ENCODE measurements at regions not wholly inside any gene's neighbourhood (a gene's known extent, or its start where the extent isn't known, plus 50 kb on each side); places are given as distances from the start of the nearest gene placed in this dataset.
A peak's percentile ranks its signal among the peaks of the same experiment; 100 is the strongest.

GRCh38 chr6:21747441-21747840, 153.9 kb downstream of the SOX4 start:
- no peak overlapping the region for H3K27ac ChIP-seq (ENCODE audit: low read depth, low read length)
- no peak overlapping the region for H3K23ac ChIP-seq (ENCODE audit: low read length)
- H2AFZ ChIP-seq (ENCODE audit: insufficient read depth, low read length, poor library complexity): no peak overlapping the region
- H3K27me3 ChIP-seq (ENCODE audit: insufficient read depth, low read length): no peaks in the 10 kb centered on the region
- H2BK5ac ChIP-seq (ENCODE audit: low read depth, low read length, poor library complexity): no peak overlapping the region
- peaks cover 2% of the 10 kb centered on the region for H3K79me2 ChIP-seq (ENCODE audit: control insufficient read depth, insufficient read depth, low read length, poor library complexity)
- no peak overlapping the region for H3K4me3 ChIP-seq (ENCODE audit: low read depth, low read length)
- H2BK120ac ChIP-seq (ENCODE audit: insufficient read depth, low read length, poor library complexity): no peak overlapping the region
- no peak overlapping the region for H4K12ac ChIP-seq (ENCODE audit: low read depth, low read length)
- H3K36me3 ChIP-seq (ENCODE audit: control insufficient read depth in 1 of 2, insufficient read depth in 2 of 2, low read length in 2 of 2): peaks cover 2 to 3% of the 10 kb centered on the region in 2 experiments
- DNase-seq: no peak
- no peaks in the 10 kb centered on the region for H3K9me3 ChIP-seq (ENCODE audit: insufficient read depth, low read depth, low read length)
- no peak overlapping the region for H3K18ac ChIP-seq (ENCODE audit: low read length)
- H3K4me2 ChIP-seq (ENCODE audit: low read length): no peak overlapping the region
- H4K8ac ChIP-seq (ENCODE audit: low read depth, low read length): no peak overlapping the region
- H2BK12ac ChIP-seq (ENCODE audit: low read length): no peak overlapping the region
- H2AK5ac ChIP-seq (ENCODE audit: low read length): no peak overlapping the region
- 100% methylated on average over 1 of the region's 4 CpGs for WGBS (ENCODE audit: extremely low coverage, insufficient coverage, insufficient read length)
- no peak overlapping the region for H3K4ac ChIP-seq (ENCODE audit: low read depth, low read length)
- no peak overlapping the region for H3K9ac ChIP-seq (ENCODE audit: low read length)
- no peak overlapping the region for H3K14ac ChIP-seq (ENCODE audit: low read length)
- peaks cover 9% of the 10 kb centered on the region for H3K79me1 ChIP-seq (ENCODE audit: low read length)
- peaks cover 4 to 7% of the 10 kb centered on the region in 2 experiments for H3K4me1 ChIP-seq (ENCODE audit: control insufficient read depth in 1 of 2, insufficient read depth in 2 of 2, low read length in 2 of 2)
- H4K91ac ChIP-seq (ENCODE audit: low read depth, low read length): no peak overlapping the region

GRCh38 chr6:21748343-21749056, 154.9 kb downstream of the SOX4 start:
- Histone ChIP-seq H3K4me1 (ENCODE audit: control insufficient read depth in 1 of 2, insufficient read depth in 2 of 2, low read length in 2 of 2) (peaks cover 4 to 7% of the 10 kb centered on the region in 2 experiments), H2AFZ (ENCODE audit: insufficient read depth, low read length, poor library complexity) (no peak overlapping the region), H2BK120ac (ENCODE audit: insufficient read depth, low read length, poor library complexity) (peak overlapping the region; percentile 71), H3K79me1 (ENCODE audit: low read length) (peaks cover 10% of the 10 kb centered on the region), H4K8ac (ENCODE audit: low read depth, low read length) (no peak overlapping the region), H3K23ac (ENCODE audit: low read length) (no peak overlapping the region), H3K9ac (ENCODE audit: low read length) (no peak overlapping the region), H3K18ac (ENCODE audit: low read length) (no peak overlapping the region), H3K4me2 (ENCODE audit: low read length) (no peak overlapping the region), H3K27ac (ENCODE audit: low read depth, low read length) (no peak overlapping the region), H4K12ac (ENCODE audit: low read depth, low read length) (no peak overlapping the region), H2AK5ac (ENCODE audit: low read length) (no peak overlapping the region), H2BK12ac (ENCODE audit: low read length) (no peak overlapping the region), H3K9me3 (ENCODE audit: insufficient read depth, low read depth, low read length) (no peaks in the 10 kb centered on the region), H3K14ac (ENCODE audit: low read length) (no peak overlapping the region), H3K36me3 (ENCODE audit: control insufficient read depth in 1 of 2, insufficient read depth in 2 of 2, low read length in 2 of 2) (peaks cover 2 to 3% of the 10 kb centered on the region in 2 experiments), H3K27me3 (ENCODE audit: insufficient read depth, low read length) (no peaks in the 10 kb centered on the region), H3K79me2 (ENCODE audit: control insufficient read depth, insufficient read depth, low read length, poor library complexity) (peaks cover 3% of the 10 kb centered on the region), H3K4me3 (ENCODE audit: low read depth, low read length) (no peak overlapping the region), H4K91ac (ENCODE audit: low read depth, low read length) (no peak overlapping the region), H3K4ac (ENCODE audit: low read depth, low read length) (no peak overlapping the region), H2BK5ac (ENCODE audit: low read depth, low read length, poor library complexity) (no peak overlapping the region)
- DNase-seq: no peak
- no CpG with 5 or more reads among the region's 3 CpGs for WGBS (ENCODE audit: extremely low coverage, insufficient coverage, insufficient read length)

GRCh38 chr6:21749754-21750153, 156.2 kb downstream of the SOX4 start:
- no peak overlapping the region for H2BK5ac ChIP-seq (ENCODE audit: low read depth, low read length, poor library complexity)
- no peaks in the 10 kb centered on the region for H3K9me3 ChIP-seq (ENCODE audit: insufficient read depth, low read depth, low read length)
- H2AFZ ChIP-seq (ENCODE audit: insufficient read depth, low read length, poor library complexity): no peak overlapping the region
- H4K12ac ChIP-seq (ENCODE audit: low read depth, low read length): no peak overlapping the region
- no peak overlapping the region for H3K4ac ChIP-seq (ENCODE audit: low read depth, low read length)
- peaks cover 5% of the 10 kb centered on the region for H3K79me2 ChIP-seq (ENCODE audit: control insufficient read depth, insufficient read depth, low read length, poor library complexity)
- no peak overlapping the region for H3K9ac ChIP-seq (ENCODE audit: low read length)
- DNase-seq: no peak
- H2AK5ac ChIP-seq (ENCODE audit: low read length): no peak overlapping the region
- no peak overlapping the region for H3K14ac ChIP-seq (ENCODE audit: low read length)
- H3K27ac ChIP-seq (ENCODE audit: low read depth, low read length): peak overlapping the region; percentile 67
- no peak overlapping the region for H3K23ac ChIP-seq (ENCODE audit: low read length)
- no CpG with 5 or more reads among the region's 2 CpGs for WGBS (ENCODE audit: extremely low coverage, insufficient coverage, insufficient read length)
- no peak overlapping the region for H3K4me2 ChIP-seq (ENCODE audit: low read length)
- no peak overlapping the region for H4K91ac ChIP-seq (ENCODE audit: low read depth, low read length)
- no peak overlapping the region for H3K4me3 ChIP-seq (ENCODE audit: low read depth, low read length)
- peaks cover 14% of the 10 kb centered on the region for H3K79me1 ChIP-seq (ENCODE audit: low read length)
- no peak overlapping the region for H2BK12ac ChIP-seq (ENCODE audit: low read length)
- H2BK120ac ChIP-seq (ENCODE audit: insufficient read depth, low read length, poor library complexity): no peak overlapping the region
- H3K36me3 ChIP-seq (ENCODE audit: control insufficient read depth in 1 of 2, insufficient read depth in 2 of 2, low read length in 2 of 2): peaks cover 2 to 3% of the 10 kb centered on the region in 2 experiments
- peaks cover 7 to 12% of the 10 kb centered on the region in 2 experiments for H3K4me1 ChIP-seq (ENCODE audit: control insufficient read depth in 1 of 2, insufficient read depth in 2 of 2, low read length in 2 of 2)
- no peak overlapping the region for H3K18ac ChIP-seq (ENCODE audit: low read length)
- H3K27me3 ChIP-seq (ENCODE audit: insufficient read depth, low read length): no peaks in the 10 kb centered on the region
- no peak overlapping the region for H4K8ac ChIP-seq (ENCODE audit: low read depth, low read length)

- H3K27me3 ChIP-seq (ENCODE audit: insufficient read depth, low read length): no peaks in the 10 kb centered on the region
- WGBS (ENCODE audit: extremely low coverage, insufficient coverage, insufficient read length): no CpG with 5 or more reads among the region's 1 CpG
- no peak overlapping the region for H3K4me3 ChIP-seq (ENCODE audit: low read depth, low read length)
- no peak overlapping the region for H3K23ac ChIP-seq (ENCODE audit: low read length)
- H4K8ac ChIP-seq (ENCODE audit: low read depth, low read length): no peak overlapping the region
- H3K27ac ChIP-seq (ENCODE audit: low read depth, low read length): no peak overlapping the region
- H2AK5ac ChIP-seq (ENCODE audit: low read length): no peak overlapping the region
- H2BK5ac ChIP-seq (ENCODE audit: low read depth, low read length, poor library complexity): no peak overlapping the region
- H3K18ac ChIP-seq (ENCODE audit: low read length): no peak overlapping the region
- peaks cover 1 to 2% of the 10 kb centered on the region in 2 experiments for H3K36me3 ChIP-seq (ENCODE audit: control insufficient read depth in 1 of 2, insufficient read depth in 2 of 2, low read length in 2 of 2)
- no peak overlapping the region for H3K9ac ChIP-seq (ENCODE audit: low read length)
- no peak overlapping the region for H3K4ac ChIP-seq (ENCODE audit: low read depth, low read length)
- DNase-seq: no peak
- peaks cover 14% of the 10 kb centered on the region for H3K79me1 ChIP-seq (ENCODE audit: low read length)
- H4K12ac ChIP-seq (ENCODE audit: low read depth, low read length): no peak overlapping the region
- H3K9me3 ChIP-seq (ENCODE audit: insufficient read depth, low read depth, low read length): no peaks in the 10 kb centered on the region
- no peak overlapping the region for H2BK12ac ChIP-seq (ENCODE audit: low read length)
- no peak overlapping the region for H3K4me2 ChIP-seq (ENCODE audit: low read length)
- peaks cover 5% of the 10 kb centered on the region for H3K79me2 ChIP-seq (ENCODE audit: control insufficient read depth, insufficient read depth, low read length, poor library complexity)
- H3K4me1 ChIP-seq (ENCODE audit: control insufficient read depth in 1 of 2, insufficient read depth in 2 of 2, low read length in 2 of 2): peaks cover 7 to 12% of the 10 kb centered on the region in 2 experiments
- H3K14ac ChIP-seq (ENCODE audit: low read length): no peak overlapping the region
- no peak overlapping the region for H2BK120ac ChIP-seq (ENCODE audit: insufficient read depth, low read length, poor library complexity)
- H2AFZ ChIP-seq (ENCODE audit: insufficient read depth, low read length, poor library complexity): no peak overlapping the region
- H4K91ac ChIP-seq (ENCODE audit: low read depth, low read length): no peak overlapping the region
These were observed 157.0 kb downstream of the SOX4 start for GRCh38 chr6:21750575-21750974.

All from trophoblast cell (in vitro differentiated cells and primary cell).